ENCODE measurements at regions not wholly inside any gene's neighbourhood (a gene's known extent, or its start where the extent isn't known, plus 50 kb on each side); places are given as distances from the start of the nearest gene placed in this dataset.

DNA sequence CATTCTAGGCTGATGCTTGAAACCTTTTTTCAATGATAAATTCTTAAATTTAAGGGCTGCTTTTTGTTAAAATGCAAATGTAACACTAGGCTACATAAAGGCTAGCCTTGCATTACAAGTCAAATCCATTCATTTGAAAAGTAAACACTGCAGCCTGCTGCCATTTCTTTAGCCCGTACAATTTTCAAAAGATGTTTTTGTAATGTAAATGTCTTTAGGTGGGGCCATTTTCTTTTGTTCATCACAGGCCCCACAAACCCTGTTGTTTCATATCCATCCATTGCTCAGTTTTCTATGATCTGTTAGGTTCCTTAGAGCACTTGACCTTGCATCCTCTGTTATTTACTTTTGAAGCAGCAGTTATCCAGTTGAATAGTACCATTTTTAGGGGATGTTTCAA, 296.2 kb upstream of the AMOT start:
- TF ChIP-seq ZFP41 (tag by site-specific recombination; IDR thresholded peaks at IDR 0.05; ENCODE audit: borderline replicate concordance) (no peak), ZNF571 (tag by site-specific recombination; IDR thresholded peaks at IDR 0.05) (no peak), ZNF114 (tag by site-specific recombination; IDR thresholded peaks at IDR 0.05) (no peak), ZNF302 (tag by site-specific recombination; IDR thresholded peaks at IDR 0.05; ENCODE audit: low read depth) (no peak)

Measured in HEK293 (cell line).